Heart left ventricle (tissue), 16 donors: ENCODE measurements at regions not wholly inside any gene's neighbourhood (a gene's known extent, or its start where the extent isn't known, plus 50 kb on each side); places are given as distances from the start of the nearest gene placed in this dataset.

Experiments used
- ATAC-seq, 4 donors: fragments of 200-7000 bp; cut with Tn5 transposase; one replicate each; pipeline ENCODE4 v1.9.1; 2020 to 2022; ENCODE audit warnings: moderate library complexity in 4 of 4, mild to moderate bottlenecking in 3 of 4, moderate number of reproducible peaks in 1 of 4
- DNase-seq, 5 donors: peaks; one replicate each; pipeline ENCODE4 v3.0.0-alpha.2; 2020
- H3K27ac ChIP-seq, 12 donors: fragments of 200-600 bp; sonication (generic) in 4 of 12; one replicate each; pipeline versions ENCODE4 v1.5.0 to v1.8.0; 2016 to 2022; ENCODE audit warnings: mild to moderate bottlenecking in 2 of 12
- H3K27me3 ChIP-seq, 9 donors: fragments of 200-600 bp; sonication (generic) in 2 of 9; one replicate each; pipeline versions ENCODE4 v1.5.1 to v1.8.0; 2016 to 2022; ENCODE audit warnings: mild to moderate bottlenecking in 3 of 9
- H3K36me3 ChIP-seq, 9 donors: fragments of 200-600 bp; sonication (generic) in 2 of 9; one replicate each; pipeline versions ENCODE4 v1.5.0 to v1.8.0; 2018 to 2022; ENCODE audit warnings: mild to moderate bottlenecking in 2 of 9
- H3K4me1 ChIP-seq, 12 donors: fragments of 200-600 bp; sonication (generic) in 4 of 12; one replicate each; pipeline versions ENCODE4 v1.5.0 to v1.8.0; 2016 to 2022; ENCODE audit warnings: mild to moderate bottlenecking in 3 of 12
- H3K4me3 ChIP-seq, 12 donors: fragments of 200-600 bp; sonication (generic) in 4 of 12; one replicate each; pipeline versions ENCODE4 v1.5.0 to v1.8.0; 2017 to 2022; ENCODE audit warnings: mild to moderate bottlenecking in 9 of 12, moderate library complexity in 4 of 12
- H3K9me3 ChIP-seq, 12 donors: fragments of 200-600 bp; sonication (generic) in 4 of 12; one replicate each; pipeline versions ENCODE4 v1.5.0 to v1.8.0; 2016 to 2022; ENCODE audit warnings: mild to moderate bottlenecking in 1 of 12
- POLR2A ChIP-seq, 2 donors: fragments of 450-650 bp; IDR thresholded peaks; one replicate each; pipeline ENCODE4 v1.6.1; 2017; ENCODE audit warnings: antibody characterized with exemption in 2 of 2, mild to moderate bottlenecking in 2 of 2, moderate library complexity in 2 of 2
- WGBS, 4 donors: extraction: QIAGEN DNeasy Blood & Tissue Kit in 2 of 4; methylation state at CpG; one replicate each; pipeline versions ENCODE4 v1.1.5 to v1.1.7; 2013 to 2018; 5-methylcytosine and 5-hydroxymethylcytosine counted together
- intact Hi-C, 10 donors: fragments of 100-400 bp; cut with DNase I; formaldehyde crosslinking; loops; one replicate each; pipeline versions ENCODE4 v1.11.1 to v1.14.2; 2022
- TF ChIP-seq, protein P1 (sequence below), 12 donors: fragments of 200-600 bp; sonication (generic) in 4 of 12; IDR thresholded peaks; one replicate each; pipeline versions ENCODE4 v1.5.0 to v1.8.0; 2018 to 2022; ENCODE audit warnings: antibody characterized with exemption in 12 of 12, mild to moderate bottlenecking in 5 of 12
- donor health status: ischemic (EF 13 %, LVEDD 7.1; RV severe dilation, severe dysfunction).
- donor health status: healthy with polysubstance abuse.
- donor health status: DM: no; HTN: yes; CAD: no.
- donor health status: DM: no; HTN: no; CAD: no.
- donor health status: ischemic (EF 25% LVEDD 6.9; RV normal size, moderate dysfunction).
- donor health status: ischemic (EF 25% LVEDD 5.7; RV mildly dilated, moderate dysfunction).
- donor health status: healthy.
- donor health status: DM: yes; HTN: yes; CAD: no.
- donor health status: ischemic (EF 35%, LVEDD 5.7; RV mildly dilated, moderate dysfunction).
- donor health status: nonischemic (EF 11% LVEDD 7.7; RV severe dilation, severe dysfunction).
- donor health status: DM: yes; HTN: yes; CAD: no.
- donor health status: PGD.
- donor health status: ischemic (EF 29% LVEDD 5.4; RV normal size, mild dysfunction).
- donor health status: nonischemic (EF 23%, LVEDD 6.1; RV moderate dilation, normal function).

GRCh38 chr3:146800484-146800883 is 195.3 kb upstream of the PLSCR5 start:
- Histone ChIP-seq H3K9me3 (no peaks in the 10 kb centered on the region), H3K4me1 (no peaks in the 10 kb centered on the region), H3K4me3 (no peak overlapping the region), H3K27ac (no peak overlapping the region), H3K36me3 (no peaks in the 10 kb centered on the region), H3K27me3 (no peaks in the 10 kb centered on the region)
- DNase-seq: no peak
- intact Hi-C loops: no loop called here
- 85 to 89% (median 88%) methylated on average over 2 of the region's 2 CpGs for WGBS, 4 donors
- no peak for ATAC-seq
- TF ChIP-seq POLR2A (IDR thresholded peaks at IDR 0.05): no peak
- TF ChIP-seq, protein P1, sequence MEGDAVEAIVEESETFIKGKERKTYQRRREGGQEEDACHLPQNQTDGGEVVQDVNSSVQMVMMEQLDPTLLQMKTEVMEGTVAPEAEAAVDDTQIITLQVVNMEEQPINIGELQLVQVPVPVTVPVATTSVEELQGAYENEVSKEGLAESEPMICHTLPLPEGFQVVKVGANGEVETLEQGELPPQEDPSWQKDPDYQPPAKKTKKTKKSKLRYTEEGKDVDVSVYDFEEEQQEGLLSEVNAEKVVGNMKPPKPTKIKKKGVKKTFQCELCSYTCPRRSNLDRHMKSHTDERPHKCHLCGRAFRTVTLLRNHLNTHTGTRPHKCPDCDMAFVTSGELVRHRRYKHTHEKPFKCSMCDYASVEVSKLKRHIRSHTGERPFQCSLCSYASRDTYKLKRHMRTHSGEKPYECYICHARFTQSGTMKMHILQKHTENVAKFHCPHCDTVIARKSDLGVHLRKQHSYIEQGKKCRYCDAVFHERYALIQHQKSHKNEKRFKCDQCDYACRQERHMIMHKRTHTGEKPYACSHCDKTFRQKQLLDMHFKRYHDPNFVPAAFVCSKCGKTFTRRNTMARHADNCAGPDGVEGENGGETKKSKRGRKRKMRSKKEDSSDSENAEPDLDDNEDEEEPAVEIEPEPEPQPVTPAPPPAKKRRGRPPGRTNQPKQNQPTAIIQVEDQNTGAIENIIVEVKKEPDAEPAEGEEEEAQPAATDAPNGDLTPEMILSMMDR (IDR thresholded peaks at IDR 0.05): no peak

DNA sequence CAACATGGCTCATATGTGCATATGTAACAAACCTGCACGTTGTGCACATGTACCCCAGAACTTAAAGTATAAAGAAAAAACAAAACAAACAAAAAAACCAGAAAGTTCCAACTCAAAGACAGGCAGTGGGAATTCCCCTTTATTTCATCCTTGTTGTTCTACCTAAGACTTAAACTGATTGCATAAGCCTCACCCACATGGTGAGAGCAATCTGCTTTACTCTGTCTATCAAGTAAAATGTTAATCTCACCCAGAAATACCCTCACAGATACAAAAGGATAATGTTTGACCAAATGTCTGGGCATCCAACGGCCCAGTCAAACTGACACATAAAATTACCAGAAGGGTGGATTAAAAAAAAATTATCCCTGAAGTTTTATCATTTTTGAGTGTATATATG is 190.9 kb upstream of the PLSCR5 start:
- no peak for DNase-seq
- TF ChIP-seq POLR2A (IDR thresholded peaks at IDR 0.05): no peak
- TF ChIP-seq, protein P1 (IDR thresholded peaks at IDR 0.05): no peak
- Histone ChIP-seq H3K4me1 (no peaks in the 10 kb centered on the region), H3K9me3 (no peaks in the 10 kb centered on the region), H3K36me3 (no peaks in the 10 kb centered on the region), H3K27me3 (no peaks in the 10 kb centered on the region), H3K27ac (no peak overlapping the region), H3K4me3 (no peak overlapping the region)
- ATAC-seq: no peak
- WGBS, 4 donors: 41 to 56% (median 47%) methylated on average over 2 of the region's 2 CpGs
- intact Hi-C loops: no loop called here

DNA sequence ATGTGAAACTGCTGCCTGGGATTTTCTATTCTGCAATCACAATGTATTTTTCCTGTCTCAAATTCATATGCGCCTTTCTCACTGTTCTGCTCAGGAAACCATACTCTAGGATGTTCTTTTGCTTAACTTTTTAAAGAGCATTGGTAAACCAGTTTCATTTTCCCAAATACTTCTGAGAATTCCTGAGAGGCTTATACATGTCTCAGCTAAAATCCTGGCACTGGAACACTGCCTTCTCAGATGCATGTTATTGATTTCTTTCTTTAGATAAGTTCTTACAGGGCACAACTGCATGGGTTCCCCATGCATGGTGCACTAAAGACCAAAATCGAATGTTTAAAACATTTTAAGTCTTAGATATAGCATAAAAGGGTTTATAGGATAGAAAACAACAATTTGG is 178.3 kb upstream of the PLSCR5 start:
- WGBS, 4 donors: 73 to 77% (median 76%) methylated on average over 2 of the region's 2 CpGs
- H3K27me3 ChIP-seq: no peaks in the 10 kb centered on the region
- DNase-seq: no peak
- TF ChIP-seq POLR2A (IDR thresholded peaks at IDR 0.05): no peak
- TF ChIP-seq, protein P1 (IDR thresholded peaks at IDR 0.05): no peak
- no peak overlapping the region for H3K27ac ChIP-seq
- intact Hi-C loops: no loop called here
- no peaks in the 10 kb centered on the region for H3K9me3 ChIP-seq
- no peak overlapping the region for H3K4me3 ChIP-seq
- no peak for ATAC-seq
- peaks cover 0 to 4% (median 0%) of the 10 kb centered on the region in 12 donors for H3K4me1 ChIP-seq
- no peaks in the 10 kb centered on the region for H3K36me3 ChIP-seq

GRCh38 chr3:146781606-146782005 is 176.5 kb upstream of the PLSCR5 start:
- intact Hi-C loops: no loop called here
- Histone ChIP-seq H3K36me3 (no peaks in the 10 kb centered on the region), H3K27ac (no peak overlapping the region), H3K4me1 (peaks cover 0 to 4% (median 0%) of the 10 kb centered on the region in 12 donors), H3K9me3 (no peaks in the 10 kb centered on the region), H3K4me3 (no peak overlapping the region), H3K27me3 (no peaks in the 10 kb centered on the region)
- DNase-seq (no peak), ATAC-seq (no peak)
- 43 to 73% (median 58%) methylated on average over 2 of the region's 2 CpGs for WGBS, 4 donors
- no peak for TF ChIP-seq POLR2A (IDR thresholded peaks at IDR 0.05)
- TF ChIP-seq, protein P1 (IDR thresholded peaks at IDR 0.05): no peak
